ENCODE measurements at regions not wholly inside any gene's neighbourhood (a gene's known extent, or its start where the extent isn't known, plus 50 kb on each side); places are given as distances from the start of the nearest gene placed in this dataset.

- no peak overlapping the region for H3K4me3 ChIP-seq (ENCODE audit: low read length)
- DNase-seq (ENCODE audit: low read depth), result no peak
- TF ChIP-seq CTCF (conservative IDR thresholded peaks at IDR 0.05; ENCODE audit: low read depth, low read length), result no peak
Observed at GRCh38 chr11:23520226-23520960, 660.1 kb upstream of the CCDC179 start.

- no peak for DNase-seq (ENCODE audit: low read depth)
- no peak for TF ChIP-seq CTCF (conservative IDR thresholded peaks at IDR 0.05; ENCODE audit: low read depth, low read length)
- H3K4me3 ChIP-seq (ENCODE audit: low read length), result no peak overlapping the region
Observed at GRCh38 chr11:23536907-23537306, 676.6 kb upstream of the CCDC179 start.

- no peak for TF ChIP-seq CTCF (conservative IDR thresholded peaks at IDR 0.05; ENCODE audit: low read depth, low read length)
- no peak overlapping the region for H3K4me3 ChIP-seq (ENCODE audit: low read length)
- DNase-seq (ENCODE audit: low read depth), result no peak
Observed at GRCh38 chr11:23539556-23539955, 679.3 kb upstream of the CCDC179 start.

- TF ChIP-seq CTCF (conservative IDR thresholded peaks at IDR 0.05; ENCODE audit: low read depth, low read length), result peak; percentile 83
- DNase-seq (ENCODE audit: low read depth), result peak; percentile 12
- no peak overlapping the region for H3K4me3 ChIP-seq (ENCODE audit: low read length)
Observed at GRCh38 chr11:23540101-23540561, 679.9 kb upstream of the CCDC179 start.

GRCh38 chr11:23542189-23542588 is 681.9 kb upstream of the CCDC179 start:
- no peak overlapping the region for H3K4me3 ChIP-seq (ENCODE audit: low read length)
- no peak for TF ChIP-seq CTCF (conservative IDR thresholded peaks at IDR 0.05; ENCODE audit: low read depth, low read length)
- no peak for DNase-seq (ENCODE audit: low read depth)

- TF ChIP-seq CTCF (conservative IDR thresholded peaks at IDR 0.05; ENCODE audit: low read depth, low read length), result no peak
- no peak overlapping the region for H3K4me3 ChIP-seq (ENCODE audit: low read length)
- no peak for DNase-seq (ENCODE audit: low read depth)
Observed at GRCh38 chr11:23542816-23543215, 682.5 kb upstream of the CCDC179 start.

- DNase-seq (ENCODE audit: low read depth), result no peak
- H3K4me3 ChIP-seq (ENCODE audit: low read length), result no peak overlapping the region
- no peak for TF ChIP-seq CTCF (conservative IDR thresholded peaks at IDR 0.05; ENCODE audit: low read depth, low read length)
Observed at GRCh38 chr11:23543651-23544222, 683.5 kb upstream of the CCDC179 start.

Data from retinal pigment epithelial cell (primary cell).